ENCODE measurements at regions not wholly inside any gene's neighbourhood (a gene's known extent, or its start where the extent isn't known, plus 50 kb on each side); places are given as distances from the start of the nearest gene placed in this dataset.

GRCh38 chr14:101470266-101470665, 91.0 kb upstream of the DIO3 start:
- TF ChIP-seq RAD21 (IDR thresholded peaks at IDR 0.05; ENCODE audit: low read length) = no peak
- TF ChIP-seq, protein P1, sequence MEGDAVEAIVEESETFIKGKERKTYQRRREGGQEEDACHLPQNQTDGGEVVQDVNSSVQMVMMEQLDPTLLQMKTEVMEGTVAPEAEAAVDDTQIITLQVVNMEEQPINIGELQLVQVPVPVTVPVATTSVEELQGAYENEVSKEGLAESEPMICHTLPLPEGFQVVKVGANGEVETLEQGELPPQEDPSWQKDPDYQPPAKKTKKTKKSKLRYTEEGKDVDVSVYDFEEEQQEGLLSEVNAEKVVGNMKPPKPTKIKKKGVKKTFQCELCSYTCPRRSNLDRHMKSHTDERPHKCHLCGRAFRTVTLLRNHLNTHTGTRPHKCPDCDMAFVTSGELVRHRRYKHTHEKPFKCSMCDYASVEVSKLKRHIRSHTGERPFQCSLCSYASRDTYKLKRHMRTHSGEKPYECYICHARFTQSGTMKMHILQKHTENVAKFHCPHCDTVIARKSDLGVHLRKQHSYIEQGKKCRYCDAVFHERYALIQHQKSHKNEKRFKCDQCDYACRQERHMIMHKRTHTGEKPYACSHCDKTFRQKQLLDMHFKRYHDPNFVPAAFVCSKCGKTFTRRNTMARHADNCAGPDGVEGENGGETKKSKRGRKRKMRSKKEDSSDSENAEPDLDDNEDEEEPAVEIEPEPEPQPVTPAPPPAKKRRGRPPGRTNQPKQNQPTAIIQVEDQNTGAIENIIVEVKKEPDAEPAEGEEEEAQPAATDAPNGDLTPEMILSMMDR (IDR thresholded peaks at IDR 0.05) = no peak
- no peak for TF ChIP-seq JUND (IDR thresholded peaks at IDR 0.05)
- TF ChIP-seq EZH2phosphoT487 (IDR thresholded peaks at IDR 0.05; ENCODE audit: borderline replicate concordance, low read depth) = no peak
- no peak for TF ChIP-seq GABPA (IDR thresholded peaks at IDR 0.05; ENCODE audit: low read depth)
- no peak for TF ChIP-seq SMC3 (IDR thresholded peaks at IDR 0.05; ENCODE audit: low read depth, low read length)
- TF ChIP-seq RFX5 (IDR thresholded peaks at IDR 0.05; ENCODE audit: low read length) = no peak
- no peak for TF ChIP-seq TEAD4 (IDR thresholded peaks at IDR 0.05; ENCODE audit: borderline replicate concordance, insufficient read depth)
- TF ChIP-seq, protein P2, sequence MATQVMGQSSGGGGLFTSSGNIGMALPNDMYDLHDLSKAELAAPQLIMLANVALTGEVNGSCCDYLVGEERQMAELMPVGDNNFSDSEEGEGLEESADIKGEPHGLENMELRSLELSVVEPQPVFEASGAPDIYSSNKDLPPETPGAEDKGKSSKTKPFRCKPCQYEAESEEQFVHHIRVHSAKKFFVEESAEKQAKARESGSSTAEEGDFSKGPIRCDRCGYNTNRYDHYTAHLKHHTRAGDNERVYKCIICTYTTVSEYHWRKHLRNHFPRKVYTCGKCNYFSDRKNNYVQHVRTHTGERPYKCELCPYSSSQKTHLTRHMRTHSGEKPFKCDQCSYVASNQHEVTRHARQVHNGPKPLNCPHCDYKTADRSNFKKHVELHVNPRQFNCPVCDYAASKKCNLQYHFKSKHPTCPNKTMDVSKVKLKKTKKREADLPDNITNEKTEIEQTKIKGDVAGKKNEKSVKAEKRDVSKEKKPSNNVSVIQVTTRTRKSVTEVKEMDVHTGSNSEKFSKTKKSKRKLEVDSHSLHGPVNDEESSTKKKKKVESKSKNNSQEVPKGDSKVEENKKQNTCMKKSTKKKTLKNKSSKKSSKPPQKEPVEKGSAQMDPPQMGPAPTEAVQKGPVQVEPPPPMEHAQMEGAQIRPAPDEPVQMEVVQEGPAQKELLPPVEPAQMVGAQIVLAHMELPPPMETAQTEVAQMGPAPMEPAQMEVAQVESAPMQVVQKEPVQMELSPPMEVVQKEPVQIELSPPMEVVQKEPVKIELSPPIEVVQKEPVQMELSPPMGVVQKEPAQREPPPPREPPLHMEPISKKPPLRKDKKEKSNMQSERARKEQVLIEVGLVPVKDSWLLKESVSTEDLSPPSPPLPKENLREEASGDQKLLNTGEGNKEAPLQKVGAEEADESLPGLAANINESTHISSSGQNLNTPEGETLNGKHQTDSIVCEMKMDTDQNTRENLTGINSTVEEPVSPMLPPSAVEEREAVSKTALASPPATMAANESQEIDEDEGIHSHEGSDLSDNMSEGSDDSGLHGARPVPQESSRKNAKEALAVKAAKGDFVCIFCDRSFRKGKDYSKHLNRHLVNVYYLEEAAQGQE (IDR thresholded peaks at IDR 0.05; ENCODE audit: low read depth, low read length) = no peak

Measured in SK-N-SH (cell line).